Choroid plexus epithelial cell (primary cell): ENCODE measurements at regions not wholly inside any gene's neighbourhood (a gene's known extent, or its start where the extent isn't known, plus 50 kb on each side); places are given as distances from the start of the nearest gene placed in this dataset.

Experiments
- DNase-seq: peaks from one replicate; pipeline ENCODE4 v3.0.0-alpha.2; 2010; ENCODE audit warnings: low read depth
- H3K4me3 ChIP-seq: 2 replicates; pipeline ENCODE4 v1.5.1; 2011; ENCODE audit warnings: low read depth, mild to moderate bottlenecking, control low read depth, low read length, moderate library complexity
- CTCF ChIP-seq: conservative IDR thresholded peaks from 2 replicates; pipeline ENCODE4 v1.5.1; 2011; ENCODE audit warnings: low read depth, mild to moderate bottlenecking, control low read depth, inconsistent platforms, low read length, moderate library complexity

DNA sequence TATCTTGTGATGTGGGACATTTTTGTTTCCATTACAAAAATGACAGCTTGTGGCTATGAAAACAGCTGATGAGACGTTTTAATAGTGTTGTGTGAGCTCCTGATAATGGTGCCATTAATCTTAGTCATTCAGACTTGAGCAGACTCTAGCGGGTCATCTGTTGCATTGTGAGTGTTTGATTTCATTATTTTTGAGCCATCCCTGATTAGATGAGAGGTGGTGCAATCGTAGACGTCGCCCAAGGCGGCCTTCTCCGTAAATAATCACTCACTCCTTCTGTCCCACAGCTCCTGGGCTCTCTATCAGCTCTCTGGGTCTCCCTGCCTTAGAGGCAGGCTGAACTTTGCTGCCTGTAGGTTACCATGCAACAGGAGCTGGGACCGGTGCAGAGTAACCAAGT is 528.0 kb upstream of the SGCG start:
- no peak for TF ChIP-seq CTCF
- DNase-seq = no peak
- H3K4me3 ChIP-seq = no peak overlapping the region

GRCh38 chr13:22653866-22654265 is 526.9 kb upstream of the SGCG start:
- H3K4me3 ChIP-seq = no peak overlapping the region
- no peak for TF ChIP-seq CTCF
- no peak for DNase-seq

DNA sequence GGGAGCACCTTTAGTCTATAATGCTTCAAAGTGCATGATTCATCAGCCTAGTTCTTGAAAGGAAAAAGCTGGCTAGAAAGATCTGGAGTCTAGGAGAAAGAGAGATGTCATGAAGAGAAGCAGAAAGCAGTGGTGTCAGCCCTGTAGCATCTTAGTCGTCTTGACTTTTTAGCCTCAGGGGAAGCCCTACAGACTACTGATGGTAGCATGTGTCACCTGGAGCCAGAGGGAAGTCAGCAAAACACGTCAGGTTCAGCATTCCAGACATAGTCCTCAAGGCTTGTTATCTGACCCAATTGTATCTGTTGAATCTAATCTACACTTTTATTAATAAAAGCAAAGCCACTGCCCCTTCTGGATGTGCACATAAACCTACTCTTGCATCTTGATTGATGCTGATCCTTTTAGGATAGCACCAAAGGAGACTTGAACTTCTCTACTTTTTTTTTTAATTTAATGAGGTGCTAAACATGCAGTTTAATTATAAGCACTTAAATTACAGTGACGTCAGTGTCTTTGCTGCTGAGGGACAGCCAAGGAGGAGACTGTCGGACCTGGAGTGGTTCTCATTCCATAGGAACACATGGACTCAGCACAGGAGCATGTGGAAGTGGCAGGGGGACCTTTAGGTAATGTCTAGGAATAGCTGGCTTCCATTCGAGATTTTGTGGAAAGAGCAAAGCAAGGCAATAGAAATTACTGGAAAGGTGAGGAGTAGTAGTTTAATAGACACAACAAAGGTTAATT is 525.5 kb upstream of the SGCG start:
- H3K4me3 ChIP-seq = no peak overlapping the region
- DNase-seq = no peak
- TF ChIP-seq CTCF = no peak

DNA sequence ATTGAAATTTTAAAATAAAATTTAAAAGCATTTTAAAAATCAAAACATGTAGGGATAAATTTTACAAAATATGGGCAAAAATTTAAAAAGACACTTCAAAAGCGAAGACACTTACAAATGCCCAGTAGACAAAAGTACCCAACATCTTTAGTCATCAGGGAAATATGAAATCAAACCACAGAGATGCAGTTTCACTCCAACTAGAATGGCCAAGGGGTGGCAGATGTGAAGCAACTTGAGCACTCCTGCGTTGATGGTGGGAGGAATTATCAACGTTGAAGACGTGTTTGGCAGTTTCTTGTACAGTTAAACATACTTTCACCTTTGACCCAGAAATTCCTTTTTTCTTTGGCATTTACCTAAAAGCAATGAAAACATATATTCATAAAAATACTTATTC is 518.0 kb upstream of the SGCG start:
- TF ChIP-seq CTCF = no peak
- no peak for DNase-seq
- no peak overlapping the region for H3K4me3 ChIP-seq

DNA sequence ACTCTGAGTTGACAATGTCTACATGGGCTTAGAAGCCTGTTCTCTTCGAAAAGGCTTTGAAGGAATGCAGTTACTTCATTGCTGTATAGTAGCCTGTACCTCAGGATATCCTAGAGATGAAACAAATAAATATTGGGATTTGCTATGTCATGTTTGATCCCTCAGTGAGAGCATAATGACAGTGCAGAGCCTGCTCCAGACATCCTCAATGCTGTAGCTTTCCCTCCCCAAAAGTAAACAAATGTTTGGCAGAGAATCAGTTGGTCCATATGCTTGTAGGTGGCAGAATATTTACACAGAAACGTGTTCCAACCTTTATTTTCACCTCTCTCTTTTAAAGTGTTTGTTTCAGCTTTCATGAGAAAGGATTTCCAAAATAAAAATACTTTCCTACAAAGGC is 515.3 kb upstream of the SGCG start:
- DNase-seq = no peak
- no peak for TF ChIP-seq CTCF
- no peak overlapping the region for H3K4me3 ChIP-seq

DNA sequence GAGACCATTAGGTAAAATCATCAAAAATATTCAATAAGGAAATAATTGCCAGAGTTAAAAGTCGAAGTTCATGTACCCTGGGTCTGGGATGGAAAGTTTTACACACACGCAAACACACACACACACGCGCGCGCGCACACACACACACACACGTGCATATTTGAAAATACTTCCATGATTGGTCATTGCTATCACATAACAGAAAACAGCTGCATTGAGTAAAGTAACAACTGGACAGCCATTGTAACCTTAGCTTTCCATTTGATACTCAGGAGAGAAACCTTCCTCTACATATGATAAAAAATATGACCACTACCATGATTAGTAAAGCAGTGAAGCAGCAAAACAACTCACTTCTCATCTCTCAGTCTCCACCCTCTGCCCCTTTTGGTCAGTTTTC is 490.0 kb upstream of the SGCG start:
- H3K4me3 ChIP-seq = no peak overlapping the region
- DNase-seq = no peak
- no peak for TF ChIP-seq CTCF

- TF ChIP-seq CTCF = no peak
- no peak for DNase-seq
- no peak overlapping the region for H3K4me3 ChIP-seq
Measured at GRCh38 chr13:22693691-22694090, 487.1 kb upstream of the SGCG start.
